ENCODE measurements at regions not wholly inside any gene's neighbourhood (a gene's known extent, or its start where the extent isn't known, plus 50 kb on each side); places are given as distances from the start of the nearest gene placed in this dataset.

- H3K4me1 Mint-ChIP-seq: no peaks in the 10 kb centered on the region
- no peak overlapping the region for H3K27ac Mint-ChIP-seq
- ATAC-seq: no peak
- no peak overlapping the region for H3K4me3 Mint-ChIP-seq
- no peaks in the 10 kb centered on the region for H3K9me3 Mint-ChIP-seq
- no peaks in the 10 kb centered on the region for H3K36me3 Mint-ChIP-seq (ENCODE audit: low read depth)
- no peak for DNase-seq
- H3K27me3 Mint-ChIP-seq: peaks cover 5% of the 10 kb centered on the region
Observed at GRCh38 chr13:22451327-22451741, 729.4 kb upstream of the SGCG start.

- Mint-ChIP-seq H3K4me1 (no peaks in the 10 kb centered on the region), H3K27ac (no peak overlapping the region), H3K27me3 (no peaks in the 10 kb centered on the region), H3K4me3 (no peak overlapping the region), H3K9me3 (no peaks in the 10 kb centered on the region), H3K36me3 (ENCODE audit: low read depth) (no peaks in the 10 kb centered on the region)
- no peak for DNase-seq
- no peak for ATAC-seq
Observed at GRCh38 chr13:22454586-22454985, 726.2 kb upstream of the SGCG start.

GRCh38 chr13:22455036-22455435, 725.7 kb upstream of the SGCG start:
- DNase-seq: no peak

GRCh38 chr13:22461854-22462490, 718.8 kb upstream of the SGCG start:
- Mint-ChIP-seq H3K4me1 (no peaks in the 10 kb centered on the region), H3K4me3 (no peak overlapping the region), H3K27ac (no peak overlapping the region), H3K36me3 (ENCODE audit: low read depth) (no peaks in the 10 kb centered on the region), H3K9me3 (no peaks in the 10 kb centered on the region), H3K27me3 (no peaks in the 10 kb centered on the region)
- no peak for DNase-seq
- no peak for ATAC-seq

More at GRCh38 chr13:22455036-22455435, 725.7 kb upstream of the SGCG start:
- no peak overlapping the region for H3K27ac Mint-ChIP-seq
- no peaks in the 10 kb centered on the region for H3K36me3 Mint-ChIP-seq (ENCODE audit: low read depth)
- ATAC-seq: no peak
- H3K4me3 Mint-ChIP-seq: no peak overlapping the region
- H3K4me1 Mint-ChIP-seq: no peaks in the 10 kb centered on the region
- H3K27me3 Mint-ChIP-seq: no peaks in the 10 kb centered on the region
- H3K9me3 Mint-ChIP-seq: no peaks in the 10 kb centered on the region

GRCh38 chr13:22463089-22463488, 717.7 kb upstream of the SGCG start:
- Mint-ChIP-seq H3K27me3 (no peaks in the 10 kb centered on the region), H3K4me1 (no peaks in the 10 kb centered on the region), H3K27ac (no peak overlapping the region), H3K9me3 (no peaks in the 10 kb centered on the region), H3K36me3 (ENCODE audit: low read depth) (no peaks in the 10 kb centered on the region), H3K4me3 (no peak overlapping the region)
- ATAC-seq (no peak), DNase-seq (no peak)

GRCh38 chr13:22468045-22468444, 712.7 kb upstream of the SGCG start:
- Mint-ChIP-seq H3K27ac (no peak overlapping the region), H3K4me3 (no peak overlapping the region), H3K9me3 (no peaks in the 10 kb centered on the region), H3K4me1 (no peaks in the 10 kb centered on the region), H3K36me3 (ENCODE audit: low read depth) (no peaks in the 10 kb centered on the region), H3K27me3 (no peaks in the 10 kb centered on the region)
- ATAC-seq (no peak), DNase-seq (no peak)

- H3K27me3 Mint-ChIP-seq: no peaks in the 10 kb centered on the region
- no peak for ATAC-seq
- no peaks in the 10 kb centered on the region for H3K36me3 Mint-ChIP-seq (ENCODE audit: low read depth)
- no peaks in the 10 kb centered on the region for H3K9me3 Mint-ChIP-seq
- no peaks in the 10 kb centered on the region for H3K4me1 Mint-ChIP-seq
- H3K4me3 Mint-ChIP-seq: no peak overlapping the region
- H3K27ac Mint-ChIP-seq: no peak overlapping the region
- DNase-seq: no peak
Observed at GRCh38 chr13:22468824-22469223, 712.0 kb upstream of the SGCG start.

- Mint-ChIP-seq H3K27me3 (no peaks in the 10 kb centered on the region), H3K9me3 (no peaks in the 10 kb centered on the region)
Observed at GRCh38 chr13:22469452-22469851, 711.3 kb upstream of the SGCG start.

GRCh38 chr13:22470075-22470474, 710.7 kb upstream of the SGCG start:
- Mint-ChIP-seq H3K27me3 (no peaks in the 10 kb centered on the region), H3K27ac (no peak overlapping the region), H3K4me3 (no peak overlapping the region), H3K4me1 (no peaks in the 10 kb centered on the region), H3K9me3 (no peaks in the 10 kb centered on the region), H3K36me3 (ENCODE audit: low read depth) (no peaks in the 10 kb centered on the region)
- ATAC-seq (no peak), DNase-seq (no peak)

More at GRCh38 chr13:22469452-22469851, 711.3 kb upstream of the SGCG start:
- H3K36me3 Mint-ChIP-seq (ENCODE audit: low read depth): no peaks in the 10 kb centered on the region
- no peak for DNase-seq
- H3K27ac Mint-ChIP-seq: no peak overlapping the region
- H3K4me1 Mint-ChIP-seq: no peaks in the 10 kb centered on the region
- no peak for ATAC-seq
- no peak overlapping the region for H3K4me3 Mint-ChIP-seq

GRCh38 chr13:22482496-22483000, 698.2 kb upstream of the SGCG start:
- H3K4me1 Mint-ChIP-seq: no peaks in the 10 kb centered on the region
- ATAC-seq (no peak), DNase-seq (no peak)
- H3K27me3 Mint-ChIP-seq: no peaks in the 10 kb centered on the region
- no peak overlapping the region for H3K4me3 Mint-ChIP-seq
- no peaks in the 10 kb centered on the region for H3K36me3 Mint-ChIP-seq (ENCODE audit: low read depth)
- peaks cover 4% of the 10 kb centered on the region for H3K9me3 Mint-ChIP-seq
- H3K27ac Mint-ChIP-seq: no peak overlapping the region

- ATAC-seq (no peak), DNase-seq (no peak)
- no peaks in the 10 kb centered on the region for H3K4me1 Mint-ChIP-seq
- peaks cover 4% of the 10 kb centered on the region for H3K9me3 Mint-ChIP-seq
- H3K27ac Mint-ChIP-seq: no peak overlapping the region
- no peak overlapping the region for H3K4me3 Mint-ChIP-seq
- H3K27me3 Mint-ChIP-seq: no peaks in the 10 kb centered on the region
- no peaks in the 10 kb centered on the region for H3K36me3 Mint-ChIP-seq (ENCODE audit: low read depth)
Observed at GRCh38 chr13:22483276-22483675, 697.5 kb upstream of the SGCG start.

GRCh38 chr13:22486490-22486889, 694.3 kb upstream of the SGCG start:
- no peak for DNase-seq
- H3K9me3 Mint-ChIP-seq: no peaks in the 10 kb centered on the region
- H3K36me3 Mint-ChIP-seq (ENCODE audit: low read depth): no peaks in the 10 kb centered on the region
- H3K4me1 Mint-ChIP-seq: no peaks in the 10 kb centered on the region
- no peaks in the 10 kb centered on the region for H3K27me3 Mint-ChIP-seq
- no peak overlapping the region for H3K4me3 Mint-ChIP-seq
- H3K27ac Mint-ChIP-seq: no peak overlapping the region
- ATAC-seq: no peak

- Mint-ChIP-seq H3K4me1 (no peaks in the 10 kb centered on the region), H3K4me3 (no peak overlapping the region), H3K36me3 (ENCODE audit: low read depth) (no peaks in the 10 kb centered on the region), H3K27me3 (no peaks in the 10 kb centered on the region), H3K9me3 (peaks cover 3% of the 10 kb centered on the region), H3K27ac (no peak overlapping the region)
- no peak for ATAC-seq
- DNase-seq: no peak
Observed at GRCh38 chr13:22487932-22488331, 692.8 kb upstream of the SGCG start.

GRCh38 chr13:22489771-22490170, 691.0 kb upstream of the SGCG start:
- Mint-ChIP-seq H3K4me3 (no peak overlapping the region), H3K4me1 (no peaks in the 10 kb centered on the region), H3K27me3 (no peaks in the 10 kb centered on the region), H3K36me3 (ENCODE audit: low read depth) (no peaks in the 10 kb centered on the region), H3K27ac (no peak overlapping the region), H3K9me3 (peaks cover 4% of the 10 kb centered on the region)
- DNase-seq (no peak), ATAC-seq (no peak)

GRCh38 chr13:22495819-22496218, 685.0 kb upstream of the SGCG start:
- no peak for ATAC-seq
- peaks cover 6% of the 10 kb centered on the region for H3K27me3 Mint-ChIP-seq
- peaks cover 6% of the 10 kb centered on the region for H3K9me3 Mint-ChIP-seq
- no peak overlapping the region for H3K4me3 Mint-ChIP-seq
- H3K4me1 Mint-ChIP-seq: no peaks in the 10 kb centered on the region
- H3K36me3 Mint-ChIP-seq (ENCODE audit: low read depth): no peaks in the 10 kb centered on the region
- no peak overlapping the region for H3K27ac Mint-ChIP-seq
- no peak for DNase-seq

Measured in activated naive CD8-positive, alpha-beta T cell treated with anti-CD3 and anti-CD28 coated beads, Interleukin-2, amount 50 U/mL, for 24 hours (primary cell).